Keratinocyte (primary cell): ENCODE measurements at regions not wholly inside any gene's neighbourhood (a gene's known extent, or its start where the extent isn't known, plus 50 kb on each side); places are given as distances from the start of the nearest gene placed in this dataset.

Experiments
- CTCF ChIP-seq, 3 experiments: IDR thresholded peaks in 1 of 3; conservative IDR thresholded peaks in 1 of 3; optimal IDR thresholded peaks in 1 of 3; 2 replicates in 2 of 3; 3 replicates in 1 of 3; pipeline versions ENCODE3 to v1.5.1; 2011; ENCODE audit warnings: low read length in 3 of 3, mild to moderate bottlenecking in 3 of 3, moderate library complexity in 2 of 3, control low read depth in 1 of 3, inconsistent platforms in 1 of 3; ENCODE audit not compliant: insufficient read depth in 2 of 3; ENCODE audit errors: extremely low read depth in 1 of 3
- EZH2 ChIP-seq: IDR thresholded peaks from one replicate; pipeline ENCODE4 v1.6.1; 2012; ENCODE audit warnings: inconsistent platforms, mild to moderate bottlenecking, low read length, moderate library complexity

DNA sequence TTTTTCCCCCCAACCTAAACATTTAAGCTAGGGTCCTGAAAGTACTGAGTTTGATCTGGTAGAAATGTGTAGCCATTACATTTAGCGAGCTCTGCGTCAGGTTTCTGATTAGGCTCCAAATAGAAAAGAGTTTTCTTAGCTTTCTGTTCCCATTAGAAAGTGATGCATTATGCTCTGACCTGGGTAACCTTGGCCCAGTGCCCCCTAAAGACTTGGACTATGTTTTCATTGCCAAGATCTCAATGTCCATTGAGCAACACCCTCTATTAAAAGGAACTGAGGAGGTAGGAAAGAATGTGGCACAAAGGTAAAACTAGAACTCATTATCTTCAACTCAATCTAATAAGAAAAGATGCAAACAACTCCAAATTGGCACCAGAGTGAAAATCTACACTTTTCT lies 358.9 kb upstream of the PCSK5 start:
- no peak for TF ChIP-seq CTCF (optimal IDR thresholded peaks at IDR 0.05 in 1 of 3, IDR thresholded peaks at IDR 0.05 in 1 of 3, conservative IDR thresholded peaks at IDR 0.05 in 1 of 3; ENCODE audit: extremely low read depth in 1 of 3, insufficient read depth in 2 of 3, low read length in 3 of 3)
- TF ChIP-seq EZH2 = no peak
